RWPE1 (cell line): ENCODE measurements at regions not wholly inside any gene's neighbourhood (a gene's known extent, or its start where the extent isn't known, plus 50 kb on each side); places are given as distances from the start of the nearest gene placed in this dataset.

Experiments used
- CTCF ChIA-PET: fragments of 350-600 bp; sonication (Branson Sonifier 250); formaldehyde crosslinking; extraction: SDS; loops from one replicate; lab custom pipeline; 2021; lab: Yijun Ruan, JAX
- POLR2A ChIA-PET: fragments of 400-600 bp; formaldehyde crosslinking; extraction: SDS; loops from one replicate; lab custom pipeline; 2020; ENCODE audit warnings: antibody characterized with exemption; ENCODE audit not compliant: low non-redundant PET; lab: Yijun Ruan, JAX
- DNase-seq: peaks from one replicate; pipeline ENCODE4 v3.0.0; 2012; ENCODE audit warnings: low spot score
- H3K27ac ChIP-seq: fragments of 450-650 bp; 2 replicates; pipeline ENCODE4 v1.5.1; 2017
- TF ChIP-seq, protein P1 (sequence below): fragments of 450-650 bp; conservative IDR thresholded peaks from 2 replicates; pipeline ENCODE4 v1.5.1; 2017; ENCODE audit warnings: low read depth, mild to moderate bottlenecking

DNA sequence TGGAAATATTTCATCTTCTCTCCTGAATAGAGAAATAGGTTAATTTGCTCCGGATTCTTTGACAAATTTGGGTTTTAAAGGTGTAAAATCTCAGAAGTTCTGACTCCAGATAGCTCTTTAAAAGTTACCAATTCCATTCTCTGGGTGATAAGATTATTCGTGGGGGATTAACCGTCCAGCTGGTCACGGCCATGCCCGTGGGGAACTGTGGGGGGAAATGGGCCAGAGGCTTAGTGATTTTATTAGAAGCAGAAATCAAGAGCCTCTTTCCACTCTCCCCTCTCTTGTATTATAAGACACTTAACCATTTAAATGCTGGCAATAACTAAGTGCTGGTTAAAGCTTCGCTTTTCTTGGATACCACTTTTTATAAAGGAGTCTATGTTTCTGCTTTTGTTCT lies 376.4 kb upstream of the KAZN start:
- ChIA-PET POLR2A (no interaction called here), CTCF (no interaction called here)
- H3K27ac ChIP-seq: no peak overlapping the region
- TF ChIP-seq, protein P1, sequence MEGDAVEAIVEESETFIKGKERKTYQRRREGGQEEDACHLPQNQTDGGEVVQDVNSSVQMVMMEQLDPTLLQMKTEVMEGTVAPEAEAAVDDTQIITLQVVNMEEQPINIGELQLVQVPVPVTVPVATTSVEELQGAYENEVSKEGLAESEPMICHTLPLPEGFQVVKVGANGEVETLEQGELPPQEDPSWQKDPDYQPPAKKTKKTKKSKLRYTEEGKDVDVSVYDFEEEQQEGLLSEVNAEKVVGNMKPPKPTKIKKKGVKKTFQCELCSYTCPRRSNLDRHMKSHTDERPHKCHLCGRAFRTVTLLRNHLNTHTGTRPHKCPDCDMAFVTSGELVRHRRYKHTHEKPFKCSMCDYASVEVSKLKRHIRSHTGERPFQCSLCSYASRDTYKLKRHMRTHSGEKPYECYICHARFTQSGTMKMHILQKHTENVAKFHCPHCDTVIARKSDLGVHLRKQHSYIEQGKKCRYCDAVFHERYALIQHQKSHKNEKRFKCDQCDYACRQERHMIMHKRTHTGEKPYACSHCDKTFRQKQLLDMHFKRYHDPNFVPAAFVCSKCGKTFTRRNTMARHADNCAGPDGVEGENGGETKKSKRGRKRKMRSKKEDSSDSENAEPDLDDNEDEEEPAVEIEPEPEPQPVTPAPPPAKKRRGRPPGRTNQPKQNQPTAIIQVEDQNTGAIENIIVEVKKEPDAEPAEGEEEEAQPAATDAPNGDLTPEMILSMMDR: no peak
- DNase-seq: no peak

DNA sequence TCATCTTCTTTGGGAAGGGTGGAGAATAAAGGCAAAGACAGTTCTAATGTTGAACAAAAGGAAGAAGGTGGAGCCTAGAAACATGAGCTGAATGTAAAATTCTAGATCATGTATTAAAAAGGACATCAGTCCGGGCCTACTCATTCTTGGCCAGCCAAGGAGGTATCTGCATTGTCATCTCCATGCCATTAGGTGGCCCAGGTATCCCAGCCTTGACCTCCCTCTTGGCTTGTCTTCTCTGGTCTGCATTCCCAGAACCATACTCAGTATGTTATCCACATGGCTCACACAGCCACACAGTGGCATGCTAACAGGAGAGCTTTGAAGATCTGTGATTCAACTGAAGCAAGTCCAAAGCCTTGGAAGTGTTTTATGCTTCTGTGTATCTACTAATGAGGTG lies 369.8 kb upstream of the KAZN start:
- CTCF ChIA-PET: no interaction called here
- TF ChIP-seq, protein P1: no peak
- no peak for DNase-seq
- no peak overlapping the region for H3K27ac ChIP-seq
- POLR2A ChIA-PET: no interaction called here

DNA sequence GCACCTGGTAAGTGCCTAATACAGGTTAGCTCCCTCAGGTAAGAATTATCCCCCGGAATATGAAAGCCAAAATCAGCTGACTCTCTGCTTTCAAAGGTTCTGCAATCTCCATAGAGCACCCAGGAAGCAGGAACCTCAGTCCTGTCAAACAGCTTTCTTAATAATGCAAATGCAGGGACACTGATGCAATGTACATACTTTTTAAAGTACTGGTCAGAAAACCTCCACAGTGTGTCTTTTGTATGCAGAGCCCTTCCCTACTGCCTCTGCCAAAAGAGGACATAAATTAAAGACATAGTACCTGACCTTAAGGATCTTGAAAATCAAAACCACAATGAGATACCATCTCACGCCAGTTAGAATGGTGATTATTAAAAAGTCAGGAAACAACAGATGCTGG lies 365.0 kb upstream of the KAZN start:
- ChIA-PET CTCF (no interaction called here), POLR2A (no interaction called here)
- DNase-seq: no peak
- TF ChIP-seq, protein P1: no peak
- H3K27ac ChIP-seq: no peak overlapping the region

DNA sequence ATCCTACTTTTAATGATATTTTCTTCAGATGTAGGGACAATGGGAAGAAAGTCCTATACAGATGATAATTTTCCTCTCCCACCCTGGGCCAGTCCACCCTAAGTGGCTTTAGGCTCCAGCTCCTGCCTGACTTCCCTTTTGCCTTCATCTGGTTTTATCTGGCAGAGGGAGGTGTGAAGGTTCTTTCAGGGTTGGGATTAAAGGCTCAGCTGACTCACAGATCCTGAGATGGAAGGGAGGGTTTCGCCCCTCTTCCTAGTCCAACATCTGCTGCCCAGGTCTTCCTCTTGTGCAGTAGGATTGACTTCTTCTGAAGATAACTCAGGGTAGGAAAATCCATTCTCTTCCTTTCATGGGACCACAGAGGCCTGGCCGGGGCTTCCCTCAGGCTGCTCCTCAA lies 362.4 kb upstream of the KAZN start:
- POLR2A ChIA-PET: no interaction called here
- H3K27ac ChIP-seq: no peak overlapping the region
- no peak for DNase-seq
- TF ChIP-seq, protein P1: no peak
- CTCF ChIA-PET: no interaction called here

DNA sequence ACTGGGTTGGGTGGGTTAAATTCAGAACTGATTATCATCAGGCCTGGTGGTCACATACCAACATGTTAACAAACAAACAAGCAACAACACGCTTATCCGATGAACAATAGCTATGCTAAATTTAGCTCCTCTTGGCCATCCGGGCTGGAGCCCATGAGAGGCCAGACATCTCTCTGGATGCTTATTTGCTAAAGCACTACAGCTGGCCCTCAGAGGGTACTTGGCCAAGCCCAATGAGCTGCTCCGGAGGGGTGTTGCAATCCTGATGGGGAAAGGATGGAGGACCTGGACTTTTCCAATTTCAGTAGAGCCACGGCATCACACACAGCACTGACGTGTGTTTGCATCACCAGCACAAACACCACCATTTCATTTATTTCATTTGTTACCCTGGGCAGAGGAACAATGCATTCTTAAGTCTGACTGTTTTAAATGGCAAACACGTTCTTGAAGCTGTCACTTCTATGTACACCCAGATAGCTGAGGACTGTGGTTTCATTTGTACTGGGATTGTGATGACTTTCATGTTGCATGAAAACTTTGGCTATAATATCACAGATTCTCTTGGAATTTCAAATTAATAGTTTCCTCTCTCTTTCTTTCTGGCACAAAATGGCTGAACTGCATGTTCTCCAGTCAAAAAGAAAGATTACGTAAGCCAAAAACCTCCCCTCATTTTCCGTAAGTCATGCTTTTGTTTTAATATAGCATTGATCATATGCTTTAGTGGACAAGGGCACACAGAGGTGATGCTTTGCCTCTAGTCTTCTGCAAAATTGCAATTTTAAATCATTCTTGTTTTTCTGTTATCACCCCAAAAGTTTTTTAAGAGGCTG lies 359.8 kb upstream of the KAZN start:
- ChIA-PET CTCF (interaction anchor here (0.6 kb wide), 1 partner anchor 26 kb away, joined by 3 read pairs; no protein-coding TSS in a partner anchor), POLR2A (no interaction called here)
- DNase-seq: no peak
- no peak overlapping the region for H3K27ac ChIP-seq
- TF ChIP-seq, protein P1: no peak

DNA sequence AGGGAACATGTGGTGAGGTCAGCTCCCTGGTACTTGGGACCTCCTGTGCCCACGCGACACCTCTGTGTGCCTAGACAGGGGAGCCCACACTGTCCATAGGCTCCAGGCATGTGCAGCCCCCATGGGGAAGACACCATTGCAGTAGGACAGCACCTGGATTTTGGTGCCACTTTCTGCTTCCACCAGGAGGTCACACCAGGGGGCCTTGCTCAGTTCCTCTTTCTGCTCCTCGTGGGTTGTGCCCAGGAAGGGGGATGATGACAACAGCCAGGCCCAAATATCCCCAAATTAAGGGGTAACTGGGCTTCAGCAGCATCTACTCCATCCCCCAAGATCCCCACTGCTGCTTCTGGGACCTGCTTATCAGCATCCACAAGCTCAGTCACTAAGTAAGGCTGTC lies 358.2 kb upstream of the KAZN start:
- DNase-seq: no peak
- CTCF ChIA-PET: no interaction called here

More for the DNA sequence above, 358.2 kb upstream of the KAZN start:
- POLR2A ChIA-PET: no interaction called here
- TF ChIP-seq, protein P1: no peak
- H3K27ac ChIP-seq: no peak overlapping the region
